WI38 (cell line): ENCODE measurements at regions not wholly inside any gene's neighbourhood (a gene's known extent, or its start where the extent isn't known, plus 50 kb on each side); places are given as distances from the start of the nearest gene placed in this dataset.

Experiments
- H3K4me3 ChIP-seq: 2 replicates; pipeline ENCODE4 v1.5.1; 2011; ENCODE audit warnings: low read depth, mild to moderate bottlenecking, control low read depth, low read length
- TF ChIP-seq, protein P1 (sequence below): IDR thresholded peaks from 2 replicates; pipeline ENCODE4 v1.5.1; 2012; ENCODE audit warnings: low read depth, mild to moderate bottlenecking, control low read depth, low read length

DNA sequence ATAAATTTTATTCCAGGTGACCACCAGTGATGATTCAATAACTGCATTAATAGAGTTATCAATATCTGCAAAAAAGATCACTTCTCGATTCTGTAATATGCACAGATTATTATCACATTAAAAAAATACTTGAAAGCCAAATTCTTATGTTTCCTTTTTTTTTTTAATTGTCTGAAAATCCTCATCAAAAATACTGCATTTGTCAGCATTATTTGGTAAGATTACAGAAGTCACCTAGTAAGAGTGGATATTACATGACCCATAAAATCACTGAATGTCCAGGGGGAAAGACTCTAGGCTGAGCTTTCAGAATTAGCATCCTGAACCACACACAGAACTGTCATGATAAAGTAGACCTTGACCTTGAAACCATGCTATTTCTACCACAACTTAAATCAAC is 617.2 kb upstream of the CDH7 start:
- TF ChIP-seq, protein P1, sequence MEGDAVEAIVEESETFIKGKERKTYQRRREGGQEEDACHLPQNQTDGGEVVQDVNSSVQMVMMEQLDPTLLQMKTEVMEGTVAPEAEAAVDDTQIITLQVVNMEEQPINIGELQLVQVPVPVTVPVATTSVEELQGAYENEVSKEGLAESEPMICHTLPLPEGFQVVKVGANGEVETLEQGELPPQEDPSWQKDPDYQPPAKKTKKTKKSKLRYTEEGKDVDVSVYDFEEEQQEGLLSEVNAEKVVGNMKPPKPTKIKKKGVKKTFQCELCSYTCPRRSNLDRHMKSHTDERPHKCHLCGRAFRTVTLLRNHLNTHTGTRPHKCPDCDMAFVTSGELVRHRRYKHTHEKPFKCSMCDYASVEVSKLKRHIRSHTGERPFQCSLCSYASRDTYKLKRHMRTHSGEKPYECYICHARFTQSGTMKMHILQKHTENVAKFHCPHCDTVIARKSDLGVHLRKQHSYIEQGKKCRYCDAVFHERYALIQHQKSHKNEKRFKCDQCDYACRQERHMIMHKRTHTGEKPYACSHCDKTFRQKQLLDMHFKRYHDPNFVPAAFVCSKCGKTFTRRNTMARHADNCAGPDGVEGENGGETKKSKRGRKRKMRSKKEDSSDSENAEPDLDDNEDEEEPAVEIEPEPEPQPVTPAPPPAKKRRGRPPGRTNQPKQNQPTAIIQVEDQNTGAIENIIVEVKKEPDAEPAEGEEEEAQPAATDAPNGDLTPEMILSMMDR, result no peak

GRCh38 chr18:65124633-65125032 is 626.2 kb upstream of the CDH7 start:
- TF ChIP-seq, protein P1, result no peak
- H3K4me3 ChIP-seq, result no peak overlapping the region

More for the DNA sequence above, 617.2 kb upstream of the CDH7 start:
- H3K4me3 ChIP-seq, result no peak overlapping the region

DNA sequence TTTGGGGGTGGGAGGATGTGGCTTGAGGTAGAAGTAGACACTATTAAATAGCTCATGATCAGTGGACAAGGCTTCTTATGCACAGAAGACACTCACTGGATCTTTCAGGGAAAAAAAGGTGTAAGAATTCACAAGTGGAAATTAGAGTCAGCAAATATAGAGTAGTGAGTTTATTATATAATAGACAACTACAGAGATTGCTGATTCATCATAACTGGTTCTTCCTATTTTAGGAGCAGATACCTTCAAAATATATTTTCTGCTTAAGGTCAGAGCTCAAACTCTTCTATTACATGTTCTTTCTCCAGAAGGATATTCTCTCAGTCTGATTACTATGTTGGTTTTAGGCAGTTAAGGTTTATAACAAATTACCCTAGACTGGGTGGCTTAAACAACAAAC is 646.9 kb upstream of the CDH7 start:
- H3K4me3 ChIP-seq, result no peak overlapping the region
- TF ChIP-seq, protein P1, result no peak

- TF ChIP-seq, protein P1, result no peak
- H3K4me3 ChIP-seq, result no peak overlapping the region
Observed at GRCh38 chr18:65093346-65093745, 657.5 kb upstream of the CDH7 start.

DNA sequence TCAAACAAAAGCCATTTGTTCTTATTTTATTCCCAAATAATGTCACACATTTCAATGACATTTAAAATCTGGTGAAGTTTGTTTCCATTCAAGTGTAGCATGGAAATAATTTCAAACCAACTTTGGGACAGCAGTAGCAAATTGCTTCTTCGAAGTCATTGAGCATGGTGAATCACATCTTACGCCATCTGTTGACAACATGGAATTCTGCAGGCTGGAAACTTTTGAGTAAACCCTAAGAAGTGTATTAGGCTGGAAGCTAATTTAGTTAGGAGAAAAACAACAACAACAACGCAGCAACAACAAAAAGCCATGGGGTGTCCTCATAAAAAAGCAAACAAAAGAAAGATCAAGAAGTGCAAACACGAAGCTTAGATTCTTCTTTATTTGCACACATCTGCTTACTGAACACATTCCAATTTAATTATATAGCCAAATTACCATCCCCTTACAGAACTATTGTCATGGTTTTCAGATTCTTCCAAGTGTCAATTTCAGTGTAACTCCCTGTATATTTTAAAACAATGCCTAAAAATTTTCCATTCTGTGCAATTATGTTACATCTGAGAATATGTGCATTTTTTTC is 659.0 kb upstream of the CDH7 start:
- TF ChIP-seq, protein P1, result no peak
- no peak overlapping the region for H3K4me3 ChIP-seq

DNA sequence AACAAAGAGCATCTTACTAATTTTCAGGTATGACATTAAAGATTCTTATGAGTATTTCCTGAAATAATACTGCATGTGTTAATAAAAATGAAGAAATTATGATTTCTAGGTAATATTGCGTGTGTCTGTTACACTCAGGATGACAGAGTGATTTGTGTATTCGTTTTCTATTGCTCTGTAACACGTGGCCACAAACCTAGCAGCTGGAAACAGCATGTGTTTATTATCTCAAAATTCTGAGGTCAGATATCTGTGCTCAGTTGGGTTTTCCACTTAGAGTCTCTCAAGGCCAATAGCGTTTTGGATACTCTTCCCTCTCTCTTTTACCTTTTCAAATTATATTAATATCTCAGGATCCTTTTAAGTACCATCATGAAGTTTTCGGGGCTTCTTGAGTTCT is 667.9 kb upstream of the CDH7 start:
- no peak overlapping the region for H3K4me3 ChIP-seq
- TF ChIP-seq, protein P1, result no peak

- no peak overlapping the region for H3K4me3 ChIP-seq
- TF ChIP-seq, protein P1, result no peak
Observed at GRCh38 chr18:65081786-65082185, 669.0 kb upstream of the CDH7 start.
